ENCODE measurements at regions not wholly inside any gene's neighbourhood (a gene's known extent, or its start where the extent isn't known, plus 50 kb on each side); places are given as distances from the start of the nearest gene placed in this dataset.

- TF ChIP-seq, protein P1, sequence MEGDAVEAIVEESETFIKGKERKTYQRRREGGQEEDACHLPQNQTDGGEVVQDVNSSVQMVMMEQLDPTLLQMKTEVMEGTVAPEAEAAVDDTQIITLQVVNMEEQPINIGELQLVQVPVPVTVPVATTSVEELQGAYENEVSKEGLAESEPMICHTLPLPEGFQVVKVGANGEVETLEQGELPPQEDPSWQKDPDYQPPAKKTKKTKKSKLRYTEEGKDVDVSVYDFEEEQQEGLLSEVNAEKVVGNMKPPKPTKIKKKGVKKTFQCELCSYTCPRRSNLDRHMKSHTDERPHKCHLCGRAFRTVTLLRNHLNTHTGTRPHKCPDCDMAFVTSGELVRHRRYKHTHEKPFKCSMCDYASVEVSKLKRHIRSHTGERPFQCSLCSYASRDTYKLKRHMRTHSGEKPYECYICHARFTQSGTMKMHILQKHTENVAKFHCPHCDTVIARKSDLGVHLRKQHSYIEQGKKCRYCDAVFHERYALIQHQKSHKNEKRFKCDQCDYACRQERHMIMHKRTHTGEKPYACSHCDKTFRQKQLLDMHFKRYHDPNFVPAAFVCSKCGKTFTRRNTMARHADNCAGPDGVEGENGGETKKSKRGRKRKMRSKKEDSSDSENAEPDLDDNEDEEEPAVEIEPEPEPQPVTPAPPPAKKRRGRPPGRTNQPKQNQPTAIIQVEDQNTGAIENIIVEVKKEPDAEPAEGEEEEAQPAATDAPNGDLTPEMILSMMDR (IDR thresholded peaks at IDR 0.05; ENCODE audit: low read depth, low read length): no peak
- TF ChIP-seq EZH2phosphoT487 (IDR thresholded peaks at IDR 0.05; ENCODE audit: low read depth): no peak
- Histone ChIP-seq H3K4me2 (ENCODE audit: low read length) (no peak overlapping the region), H3K79me2 (ENCODE audit: low read length) (no peaks in the 10 kb centered on the region), H3K27ac (ENCODE audit: low read length) (no peak overlapping the region), H3K36me3 (replicated peaks; ENCODE audit: low read depth, low read length) (no peaks in the 10 kb centered on the region), H3K9me3 (ENCODE audit: insufficient read depth, low read length) (no peaks in the 10 kb centered on the region), H4K20me1 (ENCODE audit: insufficient read depth, low read length) (no peaks in the 10 kb centered on the region), H3K27me3 (ENCODE audit: low read depth, low read length) (no peaks in the 10 kb centered on the region), H3K9ac (ENCODE audit: low read length) (no peak overlapping the region), H3K4me1 (ENCODE audit: low read length) (no peaks in the 10 kb centered on the region), H2AFZ (ENCODE audit: low read depth, low read length) (no peak overlapping the region), H3K4me3 (ENCODE audit: low read length) (no peak overlapping the region)
Measured at GRCh38 chr9:28946648-28947047, 1373.4 kb upstream of the C9orf72 start.

DNA sequence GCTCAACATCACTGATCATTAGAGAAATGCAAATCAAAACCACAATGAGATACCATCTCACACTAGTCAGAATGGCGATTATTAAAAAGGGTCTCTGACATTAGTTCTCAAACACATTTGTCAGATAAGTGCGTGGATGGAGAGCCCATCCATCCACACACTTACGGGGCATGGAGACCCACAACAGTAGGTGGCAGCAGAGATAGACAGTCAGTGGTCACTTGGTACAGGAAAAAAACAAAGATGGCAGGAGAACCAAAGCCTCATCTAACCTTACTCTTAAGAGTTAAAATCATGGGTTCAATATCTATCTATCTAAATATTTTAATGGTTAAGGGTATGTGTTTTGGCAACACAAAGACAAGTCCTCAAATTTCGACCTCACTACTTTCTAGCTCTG is 1378.7 kb upstream of the C9orf72 start:
- no peaks in the 10 kb centered on the region for H3K9me3 ChIP-seq (ENCODE audit: insufficient read depth, low read length)
- no peaks in the 10 kb centered on the region for H4K20me1 ChIP-seq (ENCODE audit: insufficient read depth, low read length)
- no peak overlapping the region for H3K27ac ChIP-seq (ENCODE audit: low read length)
- H3K36me3 ChIP-seq (replicated peaks; ENCODE audit: low read depth, low read length): no peaks in the 10 kb centered on the region
- H3K9ac ChIP-seq (ENCODE audit: low read length): no peak overlapping the region
- H3K4me3 ChIP-seq (ENCODE audit: low read length): no peak overlapping the region
- no peaks in the 10 kb centered on the region for H3K27me3 ChIP-seq (ENCODE audit: low read depth, low read length)
- peak overlapping the region; percentile 32; the same call in 1 of the 2 replicates for H2AFZ ChIP-seq (ENCODE audit: low read depth, low read length)
- TF ChIP-seq EZH2phosphoT487 (IDR thresholded peaks at IDR 0.05; ENCODE audit: low read depth): no peak
- TF ChIP-seq, protein P1 (IDR thresholded peaks at IDR 0.05; ENCODE audit: low read depth, low read length): peak; percentile 44
- H3K4me2 ChIP-seq (ENCODE audit: low read length): no peak overlapping the region
- no peaks in the 10 kb centered on the region for H3K4me1 ChIP-seq (ENCODE audit: low read length)
- no peaks in the 10 kb centered on the region for H3K79me2 ChIP-seq (ENCODE audit: low read length)

DNA sequence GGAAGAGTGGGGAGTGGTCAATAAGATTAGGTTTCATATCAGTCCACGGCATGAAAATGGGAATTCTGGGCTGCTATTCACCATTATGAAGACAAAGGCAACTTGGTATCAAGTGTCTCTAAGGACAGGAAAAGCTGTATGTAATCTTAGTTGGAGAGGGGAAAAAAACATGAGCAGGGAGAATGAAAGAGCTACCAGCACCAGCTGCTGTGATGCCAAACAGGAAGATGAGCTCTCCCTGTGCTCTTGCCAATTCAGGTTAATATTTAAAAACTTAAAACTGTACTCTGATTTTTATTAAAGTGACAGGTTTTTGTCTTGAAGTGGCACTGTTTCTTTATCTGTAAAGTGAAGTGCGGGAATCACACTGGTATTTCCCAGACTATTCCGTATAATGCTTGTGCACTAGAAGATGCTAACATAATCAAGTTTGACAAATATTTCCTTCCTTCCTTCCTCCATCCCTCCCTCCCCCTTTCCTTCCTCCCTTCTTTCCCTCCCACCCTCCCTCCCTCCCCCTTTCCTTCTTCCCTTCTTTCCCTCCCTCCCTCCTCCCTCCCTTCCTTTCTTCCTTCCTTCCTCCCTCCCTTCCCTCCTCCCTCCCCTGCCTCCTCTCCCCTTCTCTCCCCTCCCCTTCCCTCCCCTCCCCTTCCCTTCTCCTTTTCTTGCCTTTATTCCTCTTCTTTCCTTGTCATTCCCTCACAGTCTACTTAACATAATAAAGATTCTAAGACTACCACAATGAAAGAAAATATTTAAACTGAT is 1383.0 kb upstream of the C9orf72 start:
- H2AFZ ChIP-seq (ENCODE audit: low read depth, low read length): no peak overlapping the region
- H3K4me1 ChIP-seq (ENCODE audit: low read length): no peaks in the 10 kb centered on the region
- no peaks in the 10 kb centered on the region for H4K20me1 ChIP-seq (ENCODE audit: insufficient read depth, low read length)
- no peak overlapping the region for H3K4me2 ChIP-seq (ENCODE audit: low read length)
- no peaks in the 10 kb centered on the region for H3K9me3 ChIP-seq (ENCODE audit: insufficient read depth, low read length)
- no peaks in the 10 kb centered on the region for H3K27me3 ChIP-seq (ENCODE audit: low read depth, low read length)
- H3K9ac ChIP-seq (ENCODE audit: low read length): no peak overlapping the region
- TF ChIP-seq EZH2phosphoT487 (IDR thresholded peaks at IDR 0.05; ENCODE audit: low read depth): no peak
- H3K79me2 ChIP-seq (ENCODE audit: low read length): no peaks in the 10 kb centered on the region
- H3K36me3 ChIP-seq (replicated peaks; ENCODE audit: low read depth, low read length): no peaks in the 10 kb centered on the region
- H3K27ac ChIP-seq (ENCODE audit: low read length): no peak overlapping the region
- H3K4me3 ChIP-seq (ENCODE audit: low read length): no peak overlapping the region

DNA sequence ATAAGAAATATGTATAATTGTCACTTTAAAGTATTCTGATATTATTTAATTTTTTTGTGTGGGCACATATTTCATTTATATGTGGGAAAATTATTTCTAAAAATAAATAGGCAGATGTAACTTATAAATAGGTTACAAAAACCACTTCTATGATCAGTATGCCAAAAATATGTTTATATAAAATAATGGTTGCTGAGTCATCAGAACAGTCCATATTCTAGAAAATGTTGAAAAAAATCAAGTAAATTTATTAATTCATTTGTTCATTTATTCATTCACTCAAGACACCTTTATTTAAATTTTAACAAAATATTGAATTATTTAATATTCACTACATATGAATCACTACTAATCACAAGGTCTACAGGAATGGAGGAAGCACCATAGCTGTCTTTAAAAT is 1387.3 kb upstream of the C9orf72 start:
- H3K9ac ChIP-seq (ENCODE audit: low read length): no peak overlapping the region
- H4K20me1 ChIP-seq (ENCODE audit: insufficient read depth, low read length): no peaks in the 10 kb centered on the region
- no peak overlapping the region for H3K4me2 ChIP-seq (ENCODE audit: low read length)
- H3K9me3 ChIP-seq (ENCODE audit: insufficient read depth, low read length): no peaks in the 10 kb centered on the region
- H3K79me2 ChIP-seq (ENCODE audit: low read length): no peaks in the 10 kb centered on the region
- no peaks in the 10 kb centered on the region for H3K36me3 ChIP-seq (replicated peaks; ENCODE audit: low read depth, low read length)
- TF ChIP-seq EZH2phosphoT487 (IDR thresholded peaks at IDR 0.05; ENCODE audit: low read depth): no peak
- TF ChIP-seq, protein P1 (IDR thresholded peaks at IDR 0.05; ENCODE audit: low read depth, low read length): no peak
- no peak overlapping the region for H3K27ac ChIP-seq (ENCODE audit: low read length)
- no peak overlapping the region for H2AFZ ChIP-seq (ENCODE audit: low read depth, low read length)
- no peaks in the 10 kb centered on the region for H3K4me1 ChIP-seq (ENCODE audit: low read length)
- no peaks in the 10 kb centered on the region for H3K27me3 ChIP-seq (ENCODE audit: low read depth, low read length)
- H3K4me3 ChIP-seq (ENCODE audit: low read length): no peak overlapping the region
